IPS-18c (cell line): ENCODE measurements at regions not wholly inside any gene's neighbourhood (a gene's known extent, or its start where the extent isn't known, plus 50 kb on each side); places are given as distances from the start of the nearest gene placed in this dataset.

Experiments
- H3K4me3 ChIP-seq: 2 replicates; pipeline ENCODE4 v1.7.0; 2013; ENCODE audit warnings: low read depth, mild to moderate bottlenecking, low read length, moderate library complexity; ENCODE audit not compliant: insufficient read depth
- H3K9me3 ChIP-seq: one replicate; pipeline ENCODE4 v1.6.1; 2013; ENCODE audit warnings: mild to moderate bottlenecking, low read length, moderate library complexity; ENCODE audit not compliant: control insufficient read depth, insufficient read depth

GRCh38 chr2:42895791-42896135, 103.4 kb upstream of the HAAO start:
- no peaks in the 10 kb centered on the region for H3K9me3 ChIP-seq
- H3K4me3 ChIP-seq = no peak overlapping the region

- Histone ChIP-seq H3K9me3 (no peaks in the 10 kb centered on the region), H3K4me3 (no peak overlapping the region)
Measured at GRCh38 chr2:42895134-42895790, 102.9 kb upstream of the HAAO start.

GRCh38 chr2:42893047-42893758, 100.8 kb upstream of the HAAO start:
- Histone ChIP-seq H3K9me3 (no peaks in the 10 kb centered on the region), H3K4me3 (no peak overlapping the region)

GRCh38 chr2:42890791-42891355, 98.5 kb upstream of the HAAO start:
- Histone ChIP-seq H3K9me3 (no peaks in the 10 kb centered on the region), H3K4me3 (no peak overlapping the region)

GRCh38 chr2:42888321-42889245, 96.2 kb upstream of the HAAO start:
- Histone ChIP-seq H3K9me3 (no peaks in the 10 kb centered on the region), H3K4me3 (no peak overlapping the region)

- Histone ChIP-seq H3K9me3 (no peaks in the 10 kb centered on the region), H3K4me3 (no peak overlapping the region)
Measured at GRCh38 chr2:42886921-42887320, 94.5 kb upstream of the HAAO start.

- Histone ChIP-seq H3K9me3 (no peaks in the 10 kb centered on the region), H3K4me3 (no peak overlapping the region)
Measured at GRCh38 chr2:42882756-42883155, 90.4 kb upstream of the HAAO start.

GRCh38 chr2:42881732-42882131, 89.3 kb upstream of the HAAO start:
- Histone ChIP-seq H3K4me3 (no peak overlapping the region), H3K9me3 (no peaks in the 10 kb centered on the region)

GRCh38 chr2:42880738-42881690, 88.6 kb upstream of the HAAO start:
- no peaks in the 10 kb centered on the region for H3K9me3 ChIP-seq
- no peak overlapping the region for H3K4me3 ChIP-seq

- Histone ChIP-seq H3K9me3 (no peaks in the 10 kb centered on the region), H3K4me3 (no peak overlapping the region)
Measured at GRCh38 chr2:42879913-42880737, 87.7 kb upstream of the HAAO start.

GRCh38 chr2:42879121-42879705, 86.8 kb upstream of the HAAO start:
- no peaks in the 10 kb centered on the region for H3K9me3 ChIP-seq
- H3K4me3 ChIP-seq = no peak overlapping the region

- H3K9me3 ChIP-seq = no peaks in the 10 kb centered on the region
- no peak overlapping the region for H3K4me3 ChIP-seq
Measured at GRCh38 chr2:42878581-42878980, 86.2 kb upstream of the HAAO start.

GRCh38 chr2:42877936-42878335, 85.6 kb upstream of the HAAO start:
- no peak overlapping the region for H3K4me3 ChIP-seq
- H3K9me3 ChIP-seq = no peaks in the 10 kb centered on the region

- Histone ChIP-seq H3K9me3 (no peaks in the 10 kb centered on the region), H3K4me3 (no peak overlapping the region)
Measured at GRCh38 chr2:42877511-42877910, 85.1 kb upstream of the HAAO start.

GRCh38 chr2:42876326-42876751, 84.0 kb upstream of the HAAO start:
- H3K9me3 ChIP-seq = no peaks in the 10 kb centered on the region
- no peak overlapping the region for H3K4me3 ChIP-seq

GRCh38 chr2:42875880-42876279, 83.5 kb upstream of the HAAO start:
- H3K4me3 ChIP-seq = no peak overlapping the region

More at GRCh38 chr2:42875880-42876279, 83.5 kb upstream of the HAAO start:
- H3K9me3 ChIP-seq = no peaks in the 10 kb centered on the region
